ENCODE measurements at regions not wholly inside any gene's neighbourhood (a gene's known extent, or its start where the extent isn't known, plus 50 kb on each side); places are given as distances from the start of the nearest gene placed in this dataset.

- no peak for TF ChIP-seq POLR2AphosphoS5 (IDR thresholded peaks at IDR 0.05; ENCODE audit: low read depth, low read length)
- no peak for TF ChIP-seq TAF1 (IDR thresholded peaks at IDR 0.05; ENCODE audit: borderline replicate concordance, low read depth, low read length)
- TF ChIP-seq POLR2A (IDR thresholded peaks at IDR 0.05; ENCODE audit: low read depth, low read length) = no peak
Measured at GRCh38 chr2:226189061-226189460, 610.6 kb downstream of the IRS1 start.

Data from GM12892 (cell line).